GM21390 (cell line): ENCODE measurements at regions not wholly inside any gene's neighbourhood (a gene's known extent, or its start where the extent isn't known, plus 50 kb on each side); places are given as distances from the start of the nearest gene placed in this dataset.
"Not testable (repeated sequence)": the region's sequence is repeated elsewhere in the genome, so short reads cannot be mapped to it uniquely, and the experiment has no call there.

Experiments used
- ATAC-seq: cut with Tn5 transposase; IDR thresholded peaks from one replicate; pipeline ENCODE4 v1.9.1; 2021; ENCODE audit not compliant: unreplicated experiment

DNA sequence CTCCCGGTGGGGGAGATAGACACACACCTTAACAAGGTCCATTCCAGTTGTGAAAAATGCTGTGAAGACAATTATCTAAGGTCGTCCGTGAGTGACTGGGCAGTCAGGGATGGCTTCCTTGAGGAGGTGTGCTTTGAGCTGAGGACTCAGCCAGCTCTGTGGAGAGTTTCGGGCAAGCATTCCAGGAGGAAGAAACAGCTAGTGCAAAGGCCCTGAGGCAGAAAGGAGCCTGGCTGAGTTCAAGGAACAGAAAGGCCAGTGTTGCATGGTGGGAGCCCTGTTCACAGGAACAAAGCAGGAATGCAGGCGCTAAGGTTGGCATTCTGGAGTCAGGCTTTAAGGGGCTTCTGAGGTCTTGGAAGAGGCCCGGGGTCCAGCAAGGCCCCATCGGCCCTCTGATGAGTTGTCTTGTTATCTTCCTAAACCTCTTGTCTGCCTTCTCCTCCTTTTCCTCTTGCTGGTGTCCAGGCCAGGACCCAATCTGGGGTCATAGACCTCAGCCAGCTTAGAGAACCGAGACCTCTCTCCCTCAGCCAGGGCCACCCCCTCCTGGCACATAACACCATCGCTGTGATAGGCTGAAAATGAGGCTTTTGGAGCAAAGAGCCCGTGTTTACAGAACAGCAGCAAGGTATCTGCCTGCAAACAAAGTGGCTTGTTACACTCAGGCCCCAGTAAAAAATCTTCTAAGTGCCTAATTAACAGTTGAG lies 270.2 kb upstream of the MVB12B start:
- ATAC-seq: no peak

- ATAC-seq: no peak
Observed at GRCh38 chr9:126057121-126057825, 269.4 kb upstream of the MVB12B start.

DNA sequence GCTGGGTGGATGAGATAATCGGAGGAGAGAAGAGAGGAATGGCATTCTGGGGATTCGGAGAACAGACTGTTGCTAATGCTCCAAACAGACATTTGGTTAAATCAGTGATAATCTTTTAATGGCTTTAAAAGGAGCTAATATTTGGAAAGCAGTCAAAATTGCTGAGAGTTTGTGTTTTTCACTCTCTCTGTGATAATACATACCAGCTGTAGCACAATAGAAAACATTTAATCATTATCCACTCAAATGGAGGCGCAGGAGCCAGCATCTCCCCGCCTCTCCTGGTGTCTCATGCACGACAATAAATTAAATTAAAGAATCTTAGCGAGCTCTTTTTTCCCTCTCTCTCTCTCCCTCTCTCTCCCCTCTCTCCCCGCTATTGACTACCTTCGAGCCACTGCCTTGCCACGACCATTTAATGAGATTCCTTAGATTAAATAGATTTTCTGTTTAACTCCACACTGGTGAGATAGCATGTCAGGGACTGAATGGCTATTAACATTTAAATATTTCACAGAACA lies 268.6 kb upstream of the MVB12B start:
- no peak for ATAC-seq

GRCh38 chr9:126058591-126058990 lies 268.0 kb upstream of the MVB12B start:
- no peak for ATAC-seq

DNA sequence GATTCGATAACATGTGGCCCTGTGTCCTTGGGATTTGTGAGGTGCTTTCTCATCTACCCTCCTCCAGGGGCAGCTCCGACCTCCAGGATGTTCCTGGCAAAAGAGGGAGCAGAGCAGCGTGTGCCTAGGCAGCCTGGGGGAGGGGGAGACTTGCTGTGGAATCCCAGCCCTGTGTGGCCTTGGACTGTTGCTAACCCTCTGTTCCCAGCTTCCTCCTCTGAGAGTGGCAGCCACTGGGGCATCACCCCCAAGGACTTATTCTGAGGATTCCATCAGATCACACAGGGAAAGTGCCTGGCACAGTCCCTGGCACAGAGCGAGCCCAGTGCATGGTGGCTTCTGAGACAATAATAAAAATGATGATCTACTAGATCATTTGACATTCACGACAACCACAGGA lies 265.1 kb upstream of the MVB12B start:
- no peak for ATAC-seq

- no peak for ATAC-seq
Observed at GRCh38 chr9:126062158-126062886, 264.3 kb upstream of the MVB12B start.

DNA sequence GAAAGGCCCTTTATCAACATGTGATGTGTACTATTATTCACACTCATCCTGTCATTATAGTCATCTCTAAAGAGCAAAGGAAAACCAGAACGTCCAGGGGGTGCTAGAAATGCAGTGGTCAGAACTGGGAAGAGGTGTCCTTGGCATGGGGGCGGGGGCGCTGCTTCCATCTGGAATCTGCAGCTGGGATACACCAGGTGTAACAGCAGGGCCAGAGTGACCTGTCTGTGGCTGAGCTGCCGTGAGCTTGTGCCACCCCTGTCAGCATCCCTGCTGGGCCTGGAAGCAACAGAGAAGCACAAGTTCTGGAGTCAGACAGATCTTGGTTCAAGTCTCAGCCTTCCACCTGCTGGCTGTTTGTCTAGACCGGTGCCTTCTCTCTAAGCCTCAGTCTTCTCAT lies 263.3 kb upstream of the MVB12B start:
- ATAC-seq: no peak

DNA sequence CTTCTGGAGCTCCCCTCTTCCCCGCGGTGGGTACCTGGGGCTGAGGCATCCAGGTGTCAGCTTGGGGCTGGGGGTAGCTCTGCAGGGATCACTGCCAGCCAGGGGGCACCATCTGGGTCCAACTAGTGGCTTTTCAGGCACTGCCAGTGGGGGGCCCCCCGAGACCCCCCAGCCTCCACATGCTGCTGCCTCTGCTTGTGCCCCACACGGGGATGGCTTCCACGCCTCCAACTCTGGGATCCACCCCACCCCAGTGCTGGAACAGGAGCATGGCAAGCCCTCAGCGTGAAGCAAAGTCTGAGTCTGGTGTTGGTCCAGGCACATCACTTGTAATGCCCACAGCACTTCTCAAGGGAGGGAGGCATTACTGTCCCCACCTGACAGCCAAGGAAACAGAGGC lies 260.5 kb upstream of the MVB12B start:
- ATAC-seq: no peak

DNA sequence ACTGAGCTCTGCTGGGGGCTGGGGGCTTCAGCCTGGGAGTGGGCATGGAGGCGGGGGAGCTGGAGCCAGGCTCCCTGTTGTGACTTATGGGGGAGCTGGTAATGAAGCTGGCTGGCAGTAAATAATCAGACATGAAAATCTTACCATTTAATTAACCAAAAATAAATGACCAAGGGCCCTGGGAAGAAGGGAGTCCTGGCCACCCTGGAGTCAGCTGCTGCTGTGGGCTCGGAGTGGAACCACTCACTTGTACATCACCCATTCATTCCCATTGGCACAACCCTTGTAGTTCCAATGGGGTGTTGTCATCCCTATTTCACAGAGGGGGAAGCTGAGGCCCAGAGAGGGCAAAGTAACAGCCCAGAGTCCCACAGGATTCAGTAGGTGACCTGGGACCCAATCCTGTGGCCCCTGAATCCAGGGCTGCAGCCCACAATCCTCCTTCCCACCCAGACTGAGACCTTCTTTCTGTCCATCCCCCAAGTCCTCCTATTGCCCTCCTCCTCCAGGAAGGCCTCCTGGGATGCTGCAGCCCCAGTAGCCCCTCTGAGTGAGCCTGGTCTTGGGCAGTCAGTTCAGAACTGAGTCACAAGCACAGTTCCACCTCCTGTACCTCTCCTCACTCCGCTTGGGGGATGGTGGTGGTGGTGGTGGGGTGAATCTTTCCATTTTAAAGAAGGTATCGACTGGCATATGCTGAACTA lies 259.4 kb upstream of the MVB12B start:
- ATAC-seq: no peak

DNA sequence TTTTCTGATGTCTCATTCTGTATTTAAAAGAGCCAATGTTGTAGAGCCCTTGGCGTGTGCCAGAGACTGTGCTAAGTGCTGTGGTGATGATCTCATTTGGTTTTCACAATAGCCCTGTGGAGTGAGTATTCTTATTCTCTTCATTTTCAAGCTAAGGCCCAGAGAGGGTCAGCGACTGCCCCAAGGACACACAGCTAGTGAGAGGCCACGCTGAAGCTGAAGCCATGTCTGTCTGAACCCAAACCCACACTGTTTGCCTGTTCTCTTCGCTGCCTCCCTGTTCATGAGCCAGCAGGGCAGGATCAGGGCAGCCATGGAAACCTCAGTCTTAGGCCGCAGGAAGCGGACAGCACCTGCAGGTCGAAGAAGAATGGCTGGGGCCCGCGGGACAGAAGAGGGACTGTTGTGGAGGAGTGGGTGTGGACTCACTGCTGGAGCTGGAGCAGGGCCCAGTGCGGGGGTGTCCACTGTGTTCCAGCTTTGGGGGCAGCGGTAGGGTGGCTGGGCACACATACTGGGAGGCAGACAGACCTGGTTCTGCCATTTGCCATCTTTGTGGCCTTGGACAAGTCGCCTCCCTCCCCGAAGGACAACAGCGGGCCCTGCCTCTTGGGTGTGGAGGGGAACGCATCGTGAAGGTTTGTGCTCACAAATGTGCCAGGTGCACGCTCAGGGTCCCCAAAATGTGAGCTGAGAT lies 257.9 kb upstream of the MVB12B start:
- no peak for ATAC-seq

- no peak for ATAC-seq
Observed at GRCh38 chr9:126069400-126069955, 257.2 kb upstream of the MVB12B start.

DNA sequence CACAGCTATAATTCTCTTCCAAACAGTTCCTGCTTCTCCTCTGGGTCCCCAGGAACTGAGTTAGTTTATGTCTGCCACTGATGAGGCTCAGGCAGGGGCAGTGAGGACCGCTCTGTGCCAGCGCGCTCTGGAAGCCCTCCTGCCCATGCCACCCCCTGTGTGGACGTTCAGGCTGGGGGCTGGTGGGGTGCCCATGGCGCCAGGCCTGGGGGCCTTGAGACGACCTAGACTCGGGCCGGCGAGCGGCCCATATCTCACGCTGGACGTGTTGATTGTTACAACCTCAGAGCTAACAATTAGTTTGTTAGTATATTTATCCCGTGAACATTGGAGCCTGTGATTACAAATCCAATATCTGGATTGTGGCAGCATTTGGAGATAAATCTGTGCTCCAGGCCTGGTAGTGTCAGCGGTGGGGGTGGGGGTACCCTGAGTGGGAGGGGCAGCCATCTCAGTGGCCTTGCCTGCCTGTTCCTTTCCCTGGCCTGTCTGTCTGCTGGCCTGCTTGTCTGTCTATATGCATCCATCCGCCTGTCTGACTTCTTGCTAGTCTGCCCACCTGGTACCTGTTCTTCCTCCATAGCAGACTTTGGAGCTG lies 256.5 kb upstream of the MVB12B start:
- no peak for ATAC-seq

DNA sequence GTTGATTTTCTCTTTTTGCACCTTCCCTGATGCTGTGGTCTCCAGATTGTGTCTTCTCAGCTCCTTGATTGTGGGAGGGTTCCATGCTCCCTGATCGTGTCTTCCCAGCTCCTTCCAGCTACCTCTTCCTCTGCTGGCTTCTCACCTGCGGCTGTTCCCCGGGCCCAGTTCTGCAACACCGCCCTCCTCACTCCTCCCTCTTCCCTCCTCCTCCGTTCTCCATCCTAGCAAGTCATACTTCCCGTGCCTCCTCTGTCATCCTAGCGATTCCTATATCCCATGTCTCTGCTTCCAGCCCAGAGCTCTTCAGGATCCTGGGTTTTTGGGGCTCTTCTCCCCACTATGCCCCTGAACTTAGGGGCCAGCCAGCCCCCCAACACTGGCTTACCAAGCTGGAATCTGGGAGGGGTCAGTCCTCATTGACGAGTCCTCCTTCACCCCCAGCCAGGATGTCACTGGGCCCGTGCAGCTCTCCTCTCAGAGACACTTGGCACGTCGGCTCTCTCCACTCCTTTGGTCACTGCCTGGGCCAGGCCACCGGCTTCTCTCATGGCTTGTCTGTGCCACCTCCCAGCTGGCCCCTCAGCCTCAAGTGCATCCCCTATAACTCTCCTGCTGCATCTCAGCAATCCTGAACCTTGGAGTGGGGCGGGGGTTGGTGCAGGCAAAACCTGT lies 255.4 kb upstream of the MVB12B start:
- ATAC-seq: no peak

DNA sequence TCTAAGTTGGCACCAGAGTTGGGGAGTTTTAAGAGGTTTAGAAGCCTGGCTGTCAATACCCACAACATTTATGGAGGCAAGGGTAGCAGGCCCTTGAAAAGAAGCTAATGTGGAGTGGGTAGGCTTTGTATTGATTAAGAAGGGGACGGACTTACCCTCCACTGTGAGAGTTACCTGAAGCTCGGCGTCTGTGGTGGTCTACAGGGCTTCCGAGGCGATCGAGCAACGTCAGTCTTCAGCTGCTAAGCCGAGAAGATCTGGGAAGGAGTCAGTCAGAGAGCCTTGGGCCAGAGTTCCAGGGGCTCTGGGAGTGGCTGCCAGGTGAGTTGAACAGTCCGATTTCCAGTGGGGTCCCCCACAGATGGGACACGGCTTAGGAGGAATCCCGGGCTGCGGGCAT lies 249.0 kb upstream of the MVB12B start:
- not testable (repeated sequence) for ATAC-seq

GRCh38 chr9:126080641-126081040 lies 246.0 kb upstream of the MVB12B start:
- no peak for ATAC-seq

DNA sequence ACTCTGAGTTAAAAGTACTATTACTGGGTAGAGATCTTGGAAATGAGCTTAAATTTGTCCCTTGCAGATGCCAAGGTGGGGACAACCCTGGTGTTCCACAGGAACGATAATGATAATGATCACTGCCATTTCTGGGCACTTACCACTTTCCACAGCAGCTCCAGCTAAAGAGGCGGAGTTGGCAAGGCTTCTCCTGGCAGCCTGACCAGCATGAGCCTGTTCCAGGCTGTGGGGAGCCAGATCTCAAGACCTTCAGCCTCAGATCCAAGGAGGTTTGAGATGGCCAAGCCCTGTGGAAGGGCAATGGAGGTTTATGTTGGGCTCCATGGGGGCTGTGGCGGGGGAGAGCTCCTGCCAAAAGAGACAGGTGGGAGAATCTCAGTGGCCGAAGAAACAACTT lies 244.9 kb upstream of the MVB12B start:
- ATAC-seq: no peak

GRCh38 chr9:126084008-126084407 lies 242.6 kb upstream of the MVB12B start:
- no peak for ATAC-seq

DNA sequence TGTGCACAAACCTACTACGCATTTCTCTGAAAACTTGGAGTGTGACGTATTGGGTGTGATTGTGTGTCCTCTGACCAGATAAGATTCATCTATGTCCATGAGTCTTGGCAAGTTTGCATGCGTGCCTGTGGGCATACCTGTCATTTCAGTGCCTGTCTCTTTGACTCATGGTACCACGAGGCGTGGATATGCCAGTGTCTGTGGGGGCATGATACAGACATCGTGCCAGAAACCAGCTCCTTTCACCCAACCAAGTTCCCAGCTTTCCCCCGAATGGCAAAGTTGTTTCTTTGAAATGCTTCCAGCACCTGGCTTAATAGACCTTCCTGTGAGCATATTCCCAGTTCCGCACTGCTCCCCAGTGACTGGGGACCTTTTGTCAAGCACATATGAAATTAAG lies 241.9 kb upstream of the MVB12B start:
- ATAC-seq: no peak

DNA sequence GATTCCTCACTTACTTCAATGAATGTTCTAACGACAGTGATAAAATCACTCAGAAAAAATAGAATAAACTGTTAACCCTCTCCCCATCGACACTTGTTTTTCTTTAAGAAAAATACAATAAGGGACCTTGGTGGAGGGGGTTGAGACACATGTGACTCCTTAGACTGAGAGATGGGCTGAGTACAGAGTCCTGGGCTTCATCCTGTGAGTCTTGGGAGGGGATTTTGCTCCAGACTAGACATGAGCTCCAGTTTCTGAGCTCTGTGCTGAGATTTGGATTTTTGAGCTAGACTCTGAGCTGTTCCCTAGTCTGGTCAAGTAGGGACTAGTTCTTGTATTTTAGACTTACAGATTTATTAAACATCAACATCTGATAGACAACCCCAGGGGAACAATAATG lies 241.5 kb upstream of the MVB12B start:
- ATAC-seq: no peak
